Transverse colon (tissue), 4 donors: ENCODE measurements at regions not wholly inside any gene's neighbourhood (a gene's known extent, or its start where the extent isn't known, plus 50 kb on each side); places are given as distances from the start of the nearest gene placed in this dataset.

ENCODE experiments used
- DNase-seq: peaks from one replicate; pipeline ENCODE4 v3.0.0-alpha.2; 2019
- H3K27ac ChIP-seq, 4 donors: fragments of 200-600 bp; sonication (generic); 2 replicates each; pipeline ENCODE4 v1.5.1; 2016 to 2018; ENCODE audit warnings: inconsistent platforms in 4 of 4
- H3K27me3 ChIP-seq: fragments of 200-600 bp; sonication (generic); 2 replicates; pipeline ENCODE4 v1.5.1; 2017; ENCODE audit warnings: inconsistent platforms
- H3K36me3 ChIP-seq, 4 donors: fragments of 200-600 bp; sonication (generic); 2 replicates each; pipeline ENCODE4 v1.5.1; 2017 to 2019; ENCODE audit warnings: inconsistent platforms in 4 of 4
- H3K4me1 ChIP-seq, 4 donors: fragments of 200-600 bp; sonication (generic); 2 replicates each; pipeline ENCODE4 v1.5.1; 2017 to 2020; ENCODE audit warnings: inconsistent platforms in 4 of 4
- H3K4me3 ChIP-seq, 4 donors: fragments of 200-600 bp; sonication (generic); 1 replicate in 1 of 4; 2 replicates in 3 of 4; pipeline versions ENCODE4 v1.5.1 to v1.6.1; 2017 to 2019; ENCODE audit warnings: inconsistent platforms in 4 of 4
- H3K9me3 ChIP-seq, 2 donors: fragments of 200-600 bp; sonication (generic); 2 replicates each; pipeline ENCODE4 v1.5.1; 2017 to 2019; ENCODE audit warnings: inconsistent platforms in 2 of 2
- CTCF ChIP-seq, 5 experiments: fragments of 200-600 bp in 3 of 5; fragments of 450-650 bp in 2 of 5; sonication (generic) in 3 of 5; IDR thresholded peaks; 1 replicate in 2 of 5; 2 replicates in 3 of 5; pipeline ENCODE4 v1.5.1; 2016 to 2017; ENCODE audit warnings: antibody characterized with exemption in 5 of 5, inconsistent platforms in 3 of 5, mild to moderate bottlenecking in 2 of 5, moderate library complexity in 1 of 5
- EP300 ChIP-seq: sonication (generic); formaldehyde crosslinking; IDR thresholded peaks from one replicate; pipeline ENCODE4 v1.6.1; 2017; ENCODE audit warnings: antibody characterized with exemption, low read depth
- POLR2A ChIP-seq: fragments of 450-650 bp; IDR thresholded peaks from one replicate; pipeline ENCODE4 v1.6.1; 2016; ENCODE audit warnings: antibody characterized with exemption, mild to moderate bottlenecking, moderate library complexity
- POLR2AphosphoS5 ChIP-seq, 3 donors: sonication (generic); formaldehyde crosslinking; IDR thresholded peaks; one replicate each; pipeline ENCODE4 v1.6.1; 2016; ENCODE audit warnings: antibody characterized with exemption in 3 of 3
- WGBS, 2 donors: methylation state at CpG; one replicate each; pipeline ENCODE4 v1.1.5; 2018; ENCODE audit warnings: low coverage in 1 of 2; 5-methylcytosine and 5-hydroxymethylcytosine counted together
- in situ Hi-C, 4 donors: fragments of 200-750 bp; cut with MboI; loops; one replicate each; pipeline versions ENCODE4 v1.15.0 to v1.15.1; 2017; ENCODE audit warnings: low sequenced_read_pairs in 3 of 4, low pct_ligation_motif_present in 1 of 4, low pct_unique_long_range_greater_than_20kb in 1 of 4
- intact Hi-C: fragments of 100-400 bp; cut with DNase I; formaldehyde crosslinking; loops from one replicate; pipeline ENCODE4 v1.15.1; 2023; ENCODE audit warnings: low total_unique reads

DNA sequence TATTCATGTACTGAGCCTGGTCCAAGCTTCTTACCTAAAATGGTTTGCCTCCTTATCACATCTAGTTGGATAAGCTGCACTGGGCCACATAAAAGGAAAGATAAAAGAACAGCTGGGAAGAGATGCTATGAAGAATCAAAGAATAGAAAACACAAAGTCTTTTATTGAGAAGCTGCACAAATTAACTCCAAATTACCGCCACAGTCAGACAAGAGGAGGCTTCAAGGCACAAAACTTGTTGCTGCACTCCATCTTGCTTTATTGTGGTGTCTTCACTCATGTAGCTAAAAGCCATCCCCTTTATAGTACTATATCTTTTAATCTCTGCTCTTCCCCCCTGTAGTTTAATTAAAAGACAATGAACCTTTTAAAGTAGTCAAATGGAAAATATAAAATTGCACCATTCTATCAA, 330.6 kb upstream of the PMFBP1 start:
- DNase-seq = no peak
- H3K9me3 ChIP-seq = no peaks in the 10 kb centered on the region
- intact Hi-C loops = no loop called here
- in situ Hi-C loops = no loop called here
- H3K27ac ChIP-seq = no peak overlapping the region
- no peaks in the 10 kb centered on the region for H3K4me1 ChIP-seq
- TF ChIP-seq EP300 (no peak), POLR2AphosphoS5 (IDR thresholded peaks at IDR 0.05) (no peak), CTCF (IDR thresholded peaks at IDR 0.05) (no peak), POLR2A (no peak)
- no peak overlapping the region for H3K4me3 ChIP-seq
- H3K36me3 ChIP-seq = no peaks in the 10 kb centered on the region
- H3K27me3 ChIP-seq = no peaks in the 10 kb centered on the region
- WGBS, 2 donors = 71 to 77% methylated on average over 1 of the region's 1 CpG

DNA sequence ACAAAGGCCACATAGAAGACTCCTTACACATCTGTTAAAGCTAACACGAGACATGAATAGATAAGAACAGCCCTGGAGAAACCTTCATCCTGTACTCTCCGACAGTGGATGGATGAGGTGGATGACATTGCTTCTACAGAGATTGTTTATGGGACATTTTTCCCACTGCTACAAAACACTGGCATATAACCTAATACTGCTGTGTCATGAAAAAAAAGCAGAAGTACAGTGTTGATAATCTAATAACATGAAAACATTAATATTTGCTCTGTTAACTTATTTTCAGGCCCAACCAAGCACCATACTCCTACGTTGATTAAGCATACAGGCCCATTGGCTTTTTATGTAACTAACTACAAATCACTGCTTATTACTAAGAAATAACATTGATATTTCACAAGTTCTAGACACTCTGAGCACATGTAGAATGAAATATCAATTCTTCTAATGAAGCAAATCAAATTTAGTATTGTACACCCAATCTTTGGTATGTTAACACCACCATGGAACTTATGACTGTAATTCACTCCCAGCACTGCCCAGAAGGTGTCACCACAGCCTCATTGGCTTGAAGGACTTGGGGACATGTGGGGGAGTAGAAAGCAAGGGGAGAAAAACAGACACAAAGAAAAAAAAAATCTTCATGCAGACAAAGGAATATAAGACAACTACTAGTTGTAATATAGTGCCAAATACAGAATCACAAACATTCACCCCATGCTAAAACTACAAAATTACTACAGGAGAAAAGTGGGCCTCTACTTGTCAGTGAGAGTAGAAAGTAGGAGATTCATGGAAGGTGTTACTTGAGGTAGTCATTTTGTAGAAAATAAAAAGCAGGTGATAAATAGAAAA, 330.0 kb upstream of the PMFBP1 start:
- no peaks in the 10 kb centered on the region for H3K27me3 ChIP-seq
- TF ChIP-seq CTCF (IDR thresholded peaks at IDR 0.05) (peak; percentile 64 to 80 (median 68)), EP300 (no peak), POLR2A (no peak), POLR2AphosphoS5 (IDR thresholded peaks at IDR 0.05) (no peak)
- DNase-seq = peak; percentile 53
- no peaks in the 10 kb centered on the region for H3K9me3 ChIP-seq
- no peaks in the 10 kb centered on the region for H3K4me1 ChIP-seq
- intact Hi-C loops = no loop called here
- H3K27ac ChIP-seq = no peak overlapping the region
- in situ Hi-C loops = no loop called here
- no peak overlapping the region for H3K4me3 ChIP-seq
- H3K36me3 ChIP-seq = no peaks in the 10 kb centered on the region
- WGBS, 2 donors = 85 to 100% methylated on average over 3 of the region's 3 CpGs

GRCh38 chr16:72500545-72500944, 328.6 kb upstream of the PMFBP1 start:
- no peaks in the 10 kb centered on the region for H3K36me3 ChIP-seq
- no peak overlapping the region for H3K4me3 ChIP-seq
- intact Hi-C loops = no loop called here
- H3K27ac ChIP-seq = no peak overlapping the region
- in situ Hi-C loops = no loop called here
- no peaks in the 10 kb centered on the region for H3K27me3 ChIP-seq
- DNase-seq = no peak
- WGBS, 2 donors = 77 to 85% methylated on average over 5 of the region's 5 CpGs
- no peaks in the 10 kb centered on the region for H3K9me3 ChIP-seq
- no peak for TF ChIP-seq POLR2AphosphoS5 (IDR thresholded peaks at IDR 0.05)
- no peak for TF ChIP-seq EP300
- no peak for TF ChIP-seq CTCF (IDR thresholded peaks at IDR 0.05)
- TF ChIP-seq POLR2A = no peak
- H3K4me1 ChIP-seq = no peaks in the 10 kb centered on the region

DNA sequence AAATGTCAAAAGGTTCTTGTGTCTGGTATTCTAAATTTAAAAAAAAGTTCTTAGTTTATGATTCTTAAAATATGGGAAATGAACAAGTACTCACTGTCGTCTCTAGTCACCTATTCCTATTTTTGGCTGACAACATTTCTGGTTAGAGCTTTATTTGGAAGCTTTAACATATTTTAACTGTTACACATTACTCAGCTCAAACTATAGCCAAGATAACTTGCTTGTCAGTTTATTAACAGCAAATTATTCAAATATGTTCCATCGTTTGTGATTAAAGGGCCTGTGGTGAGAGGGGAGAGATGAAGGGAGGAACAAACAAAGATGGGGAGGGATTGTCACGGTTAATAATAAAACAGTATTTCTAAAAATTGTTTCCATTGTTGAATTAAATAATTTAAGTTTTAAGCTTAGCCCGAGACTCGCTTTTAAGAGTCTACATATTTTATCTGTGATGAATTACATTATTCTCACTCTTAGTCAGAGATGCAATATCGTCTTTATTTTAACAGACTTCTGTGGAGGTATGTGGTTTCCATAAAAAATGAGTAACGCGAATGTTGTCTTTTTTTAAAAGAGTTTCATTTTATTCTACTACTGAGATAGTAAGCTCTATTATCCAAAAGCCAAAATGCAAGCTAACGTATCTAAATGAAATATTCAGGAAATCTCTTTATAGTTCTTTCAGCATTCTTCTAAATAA, 321.9 kb upstream of the PMFBP1 start:
- DNase-seq = no peak
- Histone ChIP-seq H3K4me3 (no peak overlapping the region), H3K27me3 (no peaks in the 10 kb centered on the region), H3K9me3 (no peaks in the 10 kb centered on the region), H3K36me3 (no peaks in the 10 kb centered on the region), H3K27ac (no peak overlapping the region), H3K4me1 (no peaks in the 10 kb centered on the region)
- in situ Hi-C loops (loop anchor here in 1 of 4 donors (25.0 kb wide), 1 partner anchor 1393 kb away; no protein-coding TSS in a partner anchor), intact Hi-C loops (no loop called here)
- no peak for TF ChIP-seq EP300
- no peak for TF ChIP-seq POLR2A
- TF ChIP-seq POLR2AphosphoS5 (IDR thresholded peaks at IDR 0.05) = no peak
- no peak for TF ChIP-seq CTCF (IDR thresholded peaks at IDR 0.05)
- WGBS, 2 donors = 71 to 83% methylated on average over 9 of the region's 9 CpGs
